IMR-90 (cell line): ENCODE measurements at regions not wholly inside any gene's neighbourhood (a gene's known extent, or its start where the extent isn't known, plus 50 kb on each side); places are given as distances from the start of the nearest gene placed in this dataset.

Experiments used
- ATAC-seq: fragments of 200-7000 bp; cut with Tn5 transposase; 2 replicates; pipeline ENCODE4 v1.9.1; 2020; ENCODE audit warnings: low read depth, mild to moderate bottlenecking, moderate library complexity
- BruUV-seq: library from RNA; stranded (reverse); fragments of 400-500 nt; replicated peaks from 2 replicates; lab custom pipeline; 2021; lab: Mats Ljungman, UMichigan
- CTCF ChIA-PET: fragments of 300-600 bp; formaldehyde crosslinking; extraction: SDS; loops from one replicate; lab custom pipeline; 2021; ENCODE audit warnings: antibody characterized with exemption; lab: Yijun Ruan, JAX
- POLR2A ChIA-PET: fragments of 300-600 bp; sonication (Branson Sonifier 250); formaldehyde crosslinking; loops from one replicate; lab custom pipeline; 2022; ENCODE audit warnings: antibody characterized with exemption; ENCODE audit not compliant: unreplicated experiment; lab: Charles Lee
- DNase-seq: peaks from one replicate; pipeline ENCODE4 v3.0.0; 2013
- H2AFZ ChIP-seq: replicated peaks from 2 replicates; pipeline ENCODE3; 2013; ENCODE audit warnings: low read length, mild to moderate bottlenecking; ENCODE audit not compliant: poor library complexity
- H2AK5ac ChIP-seq: 2 replicates; pipeline ENCODE4 v1.6.1; 2013; ENCODE audit warnings: low read depth, low read length, inconsistent platforms
- H2AK9ac ChIP-seq: replicated peaks from 2 replicates; pipeline ENCODE3; 2013; ENCODE audit warnings: mild to moderate bottlenecking, low read depth, low read length, moderate library complexity; ENCODE audit not compliant: poor library complexity
- H2BK120ac ChIP-seq: 2 replicates; pipeline ENCODE4 v1.6.1; 2013; ENCODE audit warnings: low read depth, low read length, inconsistent platforms
- H2BK15ac ChIP-seq: 3 replicates; pipeline ENCODE4 v1.6.1; 2013; ENCODE audit warnings: low read depth, low read length, inconsistent platforms
- H2BK20ac ChIP-seq: 2 replicates; pipeline ENCODE4 v1.6.1; 2013; ENCODE audit warnings: low read depth, mild to moderate bottlenecking, inconsistent platforms, low read length, moderate library complexity
- H2BK5ac ChIP-seq: 2 replicates; pipeline ENCODE4 v1.6.1; 2013; ENCODE audit warnings: mild to moderate bottlenecking, low read depth, low read length, inconsistent platforms; ENCODE audit not compliant: poor library complexity, severe bottlenecking
- H3K14ac ChIP-seq: replicated peaks from 2 replicates; pipeline ENCODE4 v1.6.1; 2013; ENCODE audit warnings: low read depth, low read length, inconsistent platforms
- H3K18ac ChIP-seq: 2 replicates; pipeline ENCODE4 v1.6.1; 2013; ENCODE audit warnings: low read depth, low read length, control low read depth
- H3K23ac ChIP-seq: 2 replicates; pipeline ENCODE4 v1.6.1; 2013; ENCODE audit warnings: low read depth, low read length, inconsistent platforms
- H3K27ac ChIP-seq: 2 replicates; pipeline ENCODE4 v1.5.1; 2013; ENCODE audit warnings: mild to moderate bottlenecking, control low read depth, low read length; ENCODE audit not compliant: insufficient read depth
- H3K27me3 ChIP-seq: 2 replicates; pipeline ENCODE4 v1.6.1; 2013; ENCODE audit warnings: low read length; ENCODE audit not compliant: control insufficient read depth, insufficient read depth
- H3K36me3 ChIP-seq: 2 replicates; pipeline ENCODE4 v1.6.1; 2013; ENCODE audit warnings: low read length, mixed read lengths; ENCODE audit not compliant: control insufficient read depth, insufficient read depth
- H3K4ac ChIP-seq: 2 replicates; pipeline ENCODE4 v1.6.1; 2013; ENCODE audit warnings: low read depth, low read length, inconsistent platforms
- H3K4me1 ChIP-seq: 2 replicates; pipeline ENCODE4 v1.6.1; 2013; ENCODE audit warnings: low read length, mixed read lengths; ENCODE audit not compliant: control insufficient read depth, insufficient read depth
- H3K4me2 ChIP-seq: 2 replicates; pipeline ENCODE4 v1.6.1; 2013; ENCODE audit warnings: low read depth, mild to moderate bottlenecking, control low read depth, low read length, moderate library complexity
- H3K4me3 ChIP-seq: 2 replicates; pipeline ENCODE4 v1.5.1; 2013; ENCODE audit warnings: low read depth, mild to moderate bottlenecking, control low read depth, low read length, moderate library complexity; ENCODE audit not compliant: insufficient read depth
- H3K56ac ChIP-seq: 2 replicates; pipeline ENCODE4 v1.6.1; 2013; ENCODE audit warnings: low read length, inconsistent platforms; ENCODE audit not compliant: insufficient read depth; ENCODE audit errors: extremely low read depth
- H3K79me1 ChIP-seq, 2 experiments: 2 replicates each; pipeline ENCODE4 v1.6.1; 2013; ENCODE audit warnings: low read length in 2 of 2, inconsistent platforms in 1 of 2, low read depth in 1 of 2
- H3K9ac ChIP-seq: 2 replicates; pipeline ENCODE4 v1.6.1; 2013; ENCODE audit warnings: low read depth, low read length, control low read depth
- H3K9me1 ChIP-seq: 2 replicates; pipeline ENCODE4 v1.6.1; 2013; ENCODE audit warnings: low read length, inconsistent platforms; ENCODE audit not compliant: insufficient read depth
- H3K9me3 ChIP-seq: 2 replicates; pipeline ENCODE4 v1.6.1; 2013; ENCODE audit warnings: low read length; ENCODE audit not compliant: control insufficient read depth, insufficient read depth
- H4K20me1 ChIP-seq: 2 replicates; pipeline ENCODE4 v1.6.1; 2013; ENCODE audit warnings: low read length, inconsistent platforms; ENCODE audit not compliant: insufficient read depth
- H4K5ac ChIP-seq: 2 replicates; pipeline ENCODE4 v1.6.1; 2013; ENCODE audit warnings: mild to moderate bottlenecking, low read depth, low read length, control low read depth
- H4K8ac ChIP-seq, 2 experiments: 2 replicates each; pipeline ENCODE4 v1.6.1; 2013; ENCODE audit warnings: low read depth in 2 of 2, low read length in 2 of 2, control low read depth in 1 of 2, inconsistent platforms in 1 of 2
- H4K91ac ChIP-seq: 2 replicates; pipeline ENCODE4 v1.6.1; 2013; ENCODE audit warnings: low read depth, low read length, inconsistent platforms; ENCODE audit not compliant: insufficient read depth
- BHLHE40 ChIP-seq: fragments of 150-350 bp; IDR thresholded peaks from 2 replicates; pipeline ENCODE4 v1.6.1; 2016; ENCODE audit warnings: mild to moderate bottlenecking, low read depth, low read length
- CEBPB ChIP-seq: IDR thresholded peaks from 2 replicates; pipeline ENCODE4 v1.6.1; 2012; ENCODE audit warnings: low read depth, low read length, improper control_type of control experiment
- CHD1 ChIP-seq: IDR thresholded peaks from 2 replicates; pipeline ENCODE4 v1.6.1; 2012; ENCODE audit warnings: low read depth, low read length, improper control_type of control experiment
- FOS ChIP-seq: fragments of 150-350 bp; IDR thresholded peaks from 2 replicates; pipeline ENCODE4 v1.6.1; 2016; ENCODE audit warnings: low read depth, low read length
- MAFK ChIP-seq: IDR thresholded peaks from 2 replicates; pipeline ENCODE4 v1.6.1; 2012; ENCODE audit warnings: low read depth, low read length, improper control_type of control experiment
- MAZ ChIP-seq: IDR thresholded peaks from 2 replicates; pipeline ENCODE4 v1.6.1; 2012; ENCODE audit warnings: low read depth, mild to moderate bottlenecking, low read length, improper control_type of control experiment, moderate library complexity, borderline replicate concordance
- MXI1 ChIP-seq: IDR thresholded peaks from 2 replicates; pipeline ENCODE4 v1.6.1; 2012; ENCODE audit warnings: low read depth, mild to moderate bottlenecking, low read length, moderate library complexity, borderline replicate concordance
- NFE2L2 ChIP-seq: fragments of 150-350 bp; IDR thresholded peaks from 2 replicates; pipeline ENCODE4 v1.6.1; 2016; ENCODE audit warnings: low read depth, mild to moderate bottlenecking, low read length
- POLR2A ChIP-seq: IDR thresholded peaks from 2 replicates; pipeline ENCODE4 v1.6.1; 2012; ENCODE audit warnings: mild to moderate bottlenecking, low read depth, low read length
- RAD21 ChIP-seq: IDR thresholded peaks from 2 replicates; pipeline ENCODE4 v1.6.1; 2012; ENCODE audit warnings: low read length, improper control_type of control experiment
- RCOR1 ChIP-seq: IDR thresholded peaks from 2 replicates; pipeline ENCODE4 v1.6.1; 2012; ENCODE audit warnings: mild to moderate bottlenecking, low read length, improper control_type of control experiment; ENCODE audit not compliant: insufficient replicate concordance
- RFX5 ChIP-seq: IDR thresholded peaks from 2 replicates; pipeline ENCODE4 v1.8.0; 2012; ENCODE audit warnings: low read depth, mild to moderate bottlenecking, low read length, moderate library complexity
- SMC3 ChIP-seq: fragments of 150-350 bp; IDR thresholded peaks from 2 replicates; pipeline ENCODE4 v1.6.1; 2016; ENCODE audit warnings: low read depth, mild to moderate bottlenecking, antibody characterized with exemption, low read length, moderate library complexity
- WGBS, 2 experiments: methylation state at CpG; one replicate each; pipeline versions ENCODE4 v1.1.5 to v1.1.7; 2013; ENCODE audit warnings: missing lambda C conversion rate in 2 of 2; ENCODE audit not compliant: insufficient read length in 1 of 2; ENCODE audit errors: extremely low coverage in 2 of 2; 5-methylcytosine and 5-hydroxymethylcytosine counted together
- dilution Hi-C: fragments of 300-500 bp; cut with HindIII; formaldehyde crosslinking; loops from one replicate; pipeline ENCODE4 v1.14.3; 2018; ENCODE audit warnings: low sequenced_read_pairs; ENCODE audit not compliant: unreplicated experiment
- in situ Hi-C: fragments of 300-500 bp; cut with MboI; formaldehyde crosslinking; loops from 3 replicates; pipeline ENCODE4 v1.14.3; 2019; ENCODE audit warnings: low sequenced_read_pairs, inconsistent platforms, mixed read lengths
- intact Hi-C: fragments of 100-400 bp; cut with micrococcal nuclease; formaldehyde crosslinking; loops from 2 replicates; pipeline ENCODE4 v1.10.0; 2022
- TF ChIP-seq, protein P1 (sequence below): fragments of 150-350 bp; IDR thresholded peaks from 2 replicates; pipeline ENCODE4 v1.6.1; 2016; ENCODE audit warnings: low read depth, mild to moderate bottlenecking, low read length, moderate library complexity, borderline replicate concordance
- TF ChIP-seq, protein P2 (sequence below): fragments of 150-350 bp; IDR thresholded peaks from 2 replicates; pipeline ENCODE4 v1.6.1; 2017; ENCODE audit warnings: mild to moderate bottlenecking, antibody characterized with exemption, low read length, low read depth
- TF ChIP-seq, protein P3 (sequence below): conservative IDR thresholded peaks from 2 replicates; pipeline ENCODE4 v1.5.1; 2012; ENCODE audit warnings: mild to moderate bottlenecking, low read depth, low read length, improper control_type of control experiment

DNA sequence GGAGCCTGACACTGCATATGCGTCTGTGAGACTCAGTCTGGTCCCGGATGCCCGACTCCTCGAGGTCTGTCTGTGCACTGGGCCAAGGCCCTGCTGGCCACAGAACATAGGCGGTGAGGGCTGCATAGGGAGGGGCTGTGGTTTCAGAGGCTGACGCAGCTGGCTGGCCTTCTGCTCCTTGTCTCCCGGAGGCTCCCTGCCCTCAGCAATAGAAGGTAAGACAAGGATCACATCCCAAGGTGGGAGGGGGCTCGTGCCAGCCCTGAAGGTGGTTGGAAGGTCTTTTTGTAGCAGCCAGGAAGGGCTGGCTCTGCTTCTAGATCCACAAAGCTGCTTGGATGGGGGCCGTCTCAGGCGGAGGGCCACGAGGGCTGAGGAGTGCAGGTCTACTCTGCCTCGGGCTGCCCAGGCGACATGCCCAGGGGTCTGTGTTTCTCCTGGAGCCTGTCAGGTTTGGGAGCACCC, 239.8 kb upstream of the SULF2 start:
- dilution Hi-C loops: no loop called here
- H4K8ac ChIP-seq: no peak overlapping the region
- no peak overlapping the region for H2BK15ac ChIP-seq
- no peak overlapping the region for H2BK120ac ChIP-seq
- in situ Hi-C loops: no loop called here
- H3K18ac ChIP-seq: no peak overlapping the region; the same call in 1 of the 2 replicates
- H3K9ac ChIP-seq: peak overlapping the region; percentile 16; the same call in 1 of the 2 replicates
- H4K91ac ChIP-seq: no peak overlapping the region
- H3K27ac ChIP-seq: peak overlapping the region; percentile 68; the same call in 1 of the 2 replicates
- H3K9me1 ChIP-seq: no peaks in the 10 kb centered on the region
- no peak overlapping the region for H2AFZ ChIP-seq
- ChIA-PET POLR2A (no interaction called here), CTCF (no interaction called here)
- H3K79me1 ChIP-seq: no peaks in the 10 kb centered on the region
- no peak overlapping the region for H3K56ac ChIP-seq
- no peak overlapping the region for H3K23ac ChIP-seq
- WGBS, 2 experiments: 8% methylated on average over 4 of the region's 13 CpGs; no CpG with 5 or more reads in 1 of the 2 experiments
- H3K14ac ChIP-seq: no peak overlapping the region
- TF ChIP-seq MAFK: no peak
- TF ChIP-seq RCOR1: no peak
- no peak for TF ChIP-seq MAZ
- no peak for TF ChIP-seq NFE2L2
- TF ChIP-seq, protein P1, sequence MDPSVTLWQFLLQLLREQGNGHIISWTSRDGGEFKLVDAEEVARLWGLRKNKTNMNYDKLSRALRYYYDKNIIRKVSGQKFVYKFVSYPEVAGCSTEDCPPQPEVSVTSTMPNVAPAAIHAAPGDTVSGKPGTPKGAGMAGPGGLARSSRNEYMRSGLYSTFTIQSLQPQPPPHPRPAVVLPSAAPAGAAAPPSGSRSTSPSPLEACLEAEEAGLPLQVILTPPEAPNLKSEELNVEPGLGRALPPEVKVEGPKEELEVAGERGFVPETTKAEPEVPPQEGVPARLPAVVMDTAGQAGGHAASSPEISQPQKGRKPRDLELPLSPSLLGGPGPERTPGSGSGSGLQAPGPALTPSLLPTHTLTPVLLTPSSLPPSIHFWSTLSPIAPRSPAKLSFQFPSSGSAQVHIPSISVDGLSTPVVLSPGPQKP: no peak
- no peak for TF ChIP-seq MXI1
- no peak for TF ChIP-seq RFX5
- TF ChIP-seq, protein P2, sequence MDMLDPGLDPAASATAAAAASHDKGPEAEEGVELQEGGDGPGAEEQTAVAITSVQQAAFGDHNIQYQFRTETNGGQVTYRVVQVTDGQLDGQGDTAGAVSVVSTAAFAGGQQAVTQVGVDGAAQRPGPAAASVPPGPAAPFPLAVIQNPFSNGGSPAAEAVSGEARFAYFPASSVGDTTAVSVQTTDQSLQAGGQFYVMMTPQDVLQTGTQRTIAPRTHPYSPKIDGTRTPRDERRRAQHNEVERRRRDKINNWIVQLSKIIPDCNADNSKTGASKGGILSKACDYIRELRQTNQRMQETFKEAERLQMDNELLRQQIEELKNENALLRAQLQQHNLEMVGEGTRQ: no peak
- TF ChIP-seq CHD1: no peak
- TF ChIP-seq FOS: no peak
- TF ChIP-seq SMC3: no peak
- TF ChIP-seq POLR2A: no peak
- TF ChIP-seq, protein P3, sequence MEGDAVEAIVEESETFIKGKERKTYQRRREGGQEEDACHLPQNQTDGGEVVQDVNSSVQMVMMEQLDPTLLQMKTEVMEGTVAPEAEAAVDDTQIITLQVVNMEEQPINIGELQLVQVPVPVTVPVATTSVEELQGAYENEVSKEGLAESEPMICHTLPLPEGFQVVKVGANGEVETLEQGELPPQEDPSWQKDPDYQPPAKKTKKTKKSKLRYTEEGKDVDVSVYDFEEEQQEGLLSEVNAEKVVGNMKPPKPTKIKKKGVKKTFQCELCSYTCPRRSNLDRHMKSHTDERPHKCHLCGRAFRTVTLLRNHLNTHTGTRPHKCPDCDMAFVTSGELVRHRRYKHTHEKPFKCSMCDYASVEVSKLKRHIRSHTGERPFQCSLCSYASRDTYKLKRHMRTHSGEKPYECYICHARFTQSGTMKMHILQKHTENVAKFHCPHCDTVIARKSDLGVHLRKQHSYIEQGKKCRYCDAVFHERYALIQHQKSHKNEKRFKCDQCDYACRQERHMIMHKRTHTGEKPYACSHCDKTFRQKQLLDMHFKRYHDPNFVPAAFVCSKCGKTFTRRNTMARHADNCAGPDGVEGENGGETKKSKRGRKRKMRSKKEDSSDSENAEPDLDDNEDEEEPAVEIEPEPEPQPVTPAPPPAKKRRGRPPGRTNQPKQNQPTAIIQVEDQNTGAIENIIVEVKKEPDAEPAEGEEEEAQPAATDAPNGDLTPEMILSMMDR: no peak
- no peak for TF ChIP-seq RAD21
- TF ChIP-seq BHLHE40: no peak
- no peak for TF ChIP-seq CEBPB
- H2BK20ac ChIP-seq: no peak overlapping the region
- H2BK5ac ChIP-seq: no peak overlapping the region
- no peaks in the 10 kb centered on the region for H3K36me3 ChIP-seq
- H3K27me3 ChIP-seq: no peaks in the 10 kb centered on the region; the same call in 1 of the 2 replicates
- DNase-seq (peak; percentile 29), ATAC-seq (no peak)
- H3K4me3 ChIP-seq: no peak overlapping the region
- H3K4me2 ChIP-seq: no peak overlapping the region; the same call in 1 of the 2 replicates
- peaks cover 3% of the 10 kb centered on the region; the same call in 1 of the 2 replicates for H3K9me3 ChIP-seq
- H3K4ac ChIP-seq: no peak overlapping the region
- H4K5ac ChIP-seq: no peak overlapping the region
- H2AK5ac ChIP-seq: no peak overlapping the region
- peaks cover 2% of the 10 kb centered on the region; the same call in 1 of the 2 replicates for H3K4me1 ChIP-seq
- peak overlapping the region; percentile 65 for H2AK9ac ChIP-seq
- intact Hi-C loops: no loop called here
- no TSS peak for BruUV-seq
- no peaks in the 10 kb centered on the region; the same call in 1 of the 2 replicates for H4K20me1 ChIP-seq
